NCI-H226 (cell line): ENCODE measurements at regions not wholly inside any gene's neighbourhood (a gene's known extent, or its start where the extent isn't known, plus 50 kb on each side); places are given as distances from the start of the nearest gene placed in this dataset.
"Not testable (repeated sequence)": the region's sequence is repeated elsewhere in the genome, so short reads cannot be mapped to it uniquely, and the experiment has no call there.

Source experiments
- DNase-seq: peaks from one replicate; pipeline ENCODE4 v3.0.0-alpha.2; 2015

DNA sequence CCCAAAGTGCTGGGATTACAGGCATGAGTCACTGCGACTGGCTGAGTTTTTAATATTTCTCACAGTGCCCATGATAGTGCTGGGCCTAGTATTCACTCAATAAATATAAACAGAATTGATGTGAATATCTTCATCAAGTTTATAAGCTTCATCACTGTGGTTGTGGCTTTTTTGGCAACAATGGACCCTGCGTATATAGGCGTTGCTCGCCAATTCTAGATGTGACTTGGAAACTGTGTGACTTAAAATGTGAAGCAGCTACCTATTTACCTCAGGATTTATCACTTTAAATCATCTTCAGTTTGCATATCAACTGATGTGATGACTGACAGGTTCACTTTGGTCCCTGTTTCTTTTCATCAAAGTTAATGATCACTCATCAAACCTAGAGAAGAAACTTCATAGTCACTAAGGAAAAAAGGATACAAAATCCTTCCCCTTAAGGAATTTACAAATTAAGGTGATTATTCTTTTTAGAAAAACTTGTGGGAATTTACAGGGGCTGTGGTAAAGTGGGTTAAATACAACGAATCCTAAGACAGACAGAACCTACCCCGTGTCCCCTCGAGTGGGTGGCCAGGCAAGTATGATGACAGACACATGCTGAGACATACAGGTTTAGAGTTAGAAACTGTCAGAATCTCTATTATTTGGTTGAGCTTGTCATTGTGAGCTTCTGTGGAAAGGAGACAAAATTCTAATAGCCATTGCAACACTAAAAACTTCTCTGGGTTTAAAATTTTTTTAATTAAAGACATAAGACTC, 101.3 kb downstream of the AKAP11 start:
- DNase-seq = no peak

DNA sequence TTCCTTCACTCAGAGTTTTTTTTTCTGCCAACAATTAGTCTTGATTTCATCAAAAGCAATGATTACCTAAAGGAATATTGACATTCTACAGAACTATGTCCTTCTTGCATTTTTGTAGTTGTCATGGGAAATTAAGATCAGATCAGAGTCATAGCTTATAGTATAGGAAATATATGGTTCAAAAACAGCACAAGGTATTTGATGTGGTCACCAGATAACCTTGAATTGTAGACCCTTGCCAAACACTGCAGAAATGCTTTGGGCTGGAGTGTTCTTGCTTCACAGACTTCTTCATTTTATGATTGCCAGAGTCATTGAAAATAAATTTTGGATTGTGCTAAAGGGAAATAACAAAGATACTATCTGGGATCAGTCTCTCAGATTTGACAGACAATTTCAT, 103.7 kb downstream of the AKAP11 start:
- DNase-seq = no peak

DNA sequence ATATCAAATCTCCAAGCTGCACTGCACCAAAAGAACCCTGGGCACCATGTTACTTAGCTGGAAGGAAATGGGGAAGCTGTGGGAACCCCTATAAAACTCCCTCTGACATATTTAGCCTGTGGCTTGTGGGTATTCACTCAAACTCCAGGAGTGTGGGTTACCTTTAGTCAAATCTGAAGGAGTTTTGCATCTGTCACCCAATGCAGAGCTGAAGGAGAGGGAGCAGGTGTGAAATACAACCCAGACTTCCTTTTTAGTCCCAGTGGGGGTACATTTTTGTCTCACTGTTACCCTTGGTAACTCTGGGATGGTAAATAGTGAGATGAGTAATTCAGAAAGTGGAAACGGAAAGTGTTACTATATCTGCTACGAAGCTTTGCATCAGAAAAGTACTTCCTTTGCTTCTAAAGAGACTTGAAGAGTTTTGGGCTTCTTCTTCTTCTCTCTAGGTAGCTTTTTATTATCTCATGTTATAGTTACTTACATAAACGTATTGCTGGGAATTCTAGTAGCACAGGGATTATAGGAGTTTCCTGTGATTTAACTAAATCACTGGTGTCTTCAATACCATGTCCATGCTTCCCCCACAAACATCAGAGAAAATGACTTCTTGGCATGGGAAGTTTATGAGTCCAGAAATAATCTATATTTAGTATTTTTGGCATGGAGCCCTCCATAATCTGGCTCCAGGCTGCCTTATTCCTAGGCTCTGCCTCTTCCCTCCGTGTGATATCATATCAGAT, 105.9 kb downstream of the AKAP11 start:
- peak; percentile 29 for DNase-seq

DNA sequence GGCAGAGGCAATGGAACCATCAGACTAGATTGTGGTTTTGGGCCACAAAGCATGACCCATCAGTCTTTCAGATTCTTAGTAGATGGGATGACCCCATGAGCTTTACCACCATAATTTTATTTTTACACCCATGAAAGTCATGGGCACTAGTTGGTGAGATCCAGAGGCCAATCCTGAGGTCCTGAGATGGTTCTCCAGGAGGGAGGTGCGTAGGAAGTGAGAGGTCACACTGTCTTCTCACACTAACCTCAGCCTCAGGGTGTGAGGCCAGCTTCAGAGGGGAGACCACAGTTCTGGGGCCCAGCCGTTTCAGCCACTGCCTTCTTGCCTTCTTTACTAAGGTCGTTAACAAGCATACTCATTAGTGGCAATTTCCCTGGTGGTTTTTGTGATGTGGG, 106.4 kb downstream of the AKAP11 start:
- DNase-seq = no peak

DNA sequence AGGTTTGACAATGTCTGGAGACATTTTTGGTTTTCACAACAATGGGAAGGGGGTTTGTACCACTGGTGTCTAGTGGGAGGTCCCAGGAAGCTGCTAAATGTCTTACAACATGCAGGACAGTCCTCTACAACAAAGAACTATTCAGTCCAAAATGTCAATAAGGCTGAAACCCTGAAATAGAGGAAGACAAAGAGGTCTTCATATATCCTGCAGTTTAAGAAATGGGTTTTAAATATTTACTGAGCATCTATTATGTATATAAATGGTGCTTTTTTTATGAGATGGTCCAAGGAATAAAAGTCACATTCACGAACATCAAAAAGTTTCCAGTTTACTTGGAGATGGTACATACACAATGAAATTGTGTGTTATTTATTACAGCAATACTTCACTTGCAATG, 107.3 kb downstream of the AKAP11 start:
- DNase-seq = no peak

DNA sequence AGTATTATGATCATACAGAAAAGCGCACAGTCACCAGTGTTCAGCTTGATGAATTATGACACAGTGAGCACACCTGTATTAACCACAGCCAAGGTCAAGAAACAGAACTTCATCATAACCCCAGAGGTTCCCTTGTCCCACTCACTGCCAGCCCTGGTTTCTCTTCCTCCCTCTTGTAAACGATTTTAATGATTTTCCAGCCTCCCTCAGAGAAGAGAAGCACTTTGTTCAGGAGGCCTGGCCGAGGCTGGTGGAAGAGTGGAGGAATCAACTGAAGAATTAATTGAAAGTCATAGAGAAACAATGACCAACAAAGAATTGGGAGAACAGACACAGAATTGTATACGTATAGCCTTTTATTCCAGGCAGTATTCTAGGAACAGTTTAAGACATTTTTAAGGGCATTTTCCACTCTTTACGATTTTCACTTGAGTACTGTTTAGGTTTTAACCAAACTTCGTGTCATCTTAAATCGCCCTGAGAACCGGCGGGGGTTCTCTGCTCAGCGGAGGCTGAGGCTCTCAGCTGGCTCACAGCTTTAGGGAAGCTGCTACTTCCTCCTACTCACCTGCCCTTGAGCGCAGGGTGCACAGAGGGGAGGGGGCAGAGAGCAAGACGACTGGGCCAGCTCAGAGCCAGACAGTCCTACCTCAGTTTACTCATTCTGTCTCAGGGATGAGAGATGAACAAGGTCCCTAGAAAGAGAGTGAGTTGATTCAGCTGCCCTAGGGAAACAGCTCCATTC, 108.6 kb downstream of the AKAP11 start:
- no peak for DNase-seq

DNA sequence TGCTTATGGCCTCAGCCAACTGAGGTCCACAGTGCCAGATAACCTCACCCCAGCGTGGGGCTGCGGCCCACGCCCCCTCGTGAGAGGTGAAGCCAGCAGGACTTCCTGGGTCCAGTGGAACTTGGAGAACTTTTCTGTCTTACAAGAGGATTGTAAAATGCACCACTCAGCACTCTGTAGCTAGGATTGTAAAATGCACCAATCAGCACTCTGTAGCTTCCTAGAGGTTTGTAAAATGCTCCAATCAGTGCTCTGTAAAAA, 109.1 kb downstream of the AKAP11 start:
- DNase-seq = no peak

DNA sequence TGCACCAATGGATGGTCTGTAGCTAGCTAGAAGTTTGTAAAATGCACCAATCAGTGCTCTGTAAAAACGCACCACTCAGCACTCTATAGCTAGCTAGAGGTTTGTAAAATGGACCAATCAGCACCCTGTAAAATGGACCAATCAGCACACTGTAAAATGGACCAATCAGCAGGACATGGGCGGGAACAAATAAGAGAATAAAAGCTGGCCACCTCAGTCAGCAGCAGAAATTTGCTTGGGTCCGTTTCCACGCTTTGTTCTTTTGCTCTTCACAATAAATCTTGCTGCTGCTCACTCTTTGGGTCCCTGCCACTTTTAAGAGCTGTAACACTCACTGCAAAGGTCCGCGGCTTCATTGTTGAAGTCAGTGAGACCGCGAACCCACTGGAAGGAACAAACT, 109.5 kb downstream of the AKAP11 start:
- not testable (repeated sequence) for DNase-seq

DNA sequence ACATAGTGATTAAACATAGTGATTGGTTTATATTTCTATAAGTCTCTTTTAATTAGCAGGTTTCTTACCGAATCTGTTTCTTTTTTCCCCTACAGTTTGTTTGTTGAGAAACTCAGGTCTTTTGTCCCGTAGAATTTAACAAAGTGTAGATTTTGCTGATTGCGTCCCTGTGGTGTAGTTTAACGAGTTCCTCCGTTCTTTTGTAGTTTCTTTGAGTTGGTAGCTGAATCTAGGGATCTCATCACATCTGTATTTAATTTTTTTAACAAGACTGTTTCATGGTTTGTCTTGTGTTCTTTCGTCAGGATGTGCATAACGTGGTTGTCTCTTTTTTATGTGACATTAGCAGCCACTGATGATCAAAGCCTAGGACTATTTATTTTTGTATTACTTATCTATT, 111.1 kb downstream of the AKAP11 start:
- no peak for DNase-seq

DNA sequence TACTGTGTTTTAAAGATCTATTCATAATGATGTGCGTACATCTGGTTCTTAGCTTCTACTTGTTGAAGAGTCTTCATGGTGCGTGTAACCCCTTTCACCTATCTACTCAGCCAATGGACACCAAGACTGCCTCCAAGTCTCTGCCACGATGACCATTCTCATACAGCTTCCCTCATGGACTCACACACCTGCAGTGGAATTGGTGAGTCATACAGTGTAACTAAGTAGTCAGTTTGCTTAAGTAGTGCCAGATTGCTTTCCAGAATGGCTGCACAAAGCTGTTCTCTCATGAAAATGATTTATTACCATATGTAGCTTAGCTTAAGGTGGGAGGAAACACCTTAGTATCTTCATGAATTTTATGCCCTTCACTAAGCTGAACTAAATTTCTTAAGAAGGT, 112.3 kb downstream of the AKAP11 start:
- DNase-seq = no peak

DNA sequence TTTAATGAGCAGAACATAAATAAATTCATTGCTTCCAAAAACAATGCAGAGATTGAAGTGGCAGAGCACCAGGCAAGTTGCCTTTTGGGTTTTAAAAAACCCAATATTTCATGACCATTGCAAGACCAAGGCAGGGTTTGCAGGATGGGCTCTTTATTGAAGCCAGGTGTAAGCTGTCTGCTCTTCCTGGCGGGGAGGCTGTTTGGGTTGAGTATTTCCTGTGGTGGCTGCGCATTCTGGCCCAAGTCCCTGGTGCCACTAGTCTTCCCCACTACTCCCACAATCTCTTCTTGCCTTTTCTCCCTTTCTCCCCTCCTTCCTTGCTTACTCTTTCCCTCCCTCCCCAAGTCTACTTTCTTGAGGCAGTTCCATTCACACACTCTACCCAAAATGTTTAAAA, 116.4 kb downstream of the AKAP11 start:
- DNase-seq = no peak

DNA sequence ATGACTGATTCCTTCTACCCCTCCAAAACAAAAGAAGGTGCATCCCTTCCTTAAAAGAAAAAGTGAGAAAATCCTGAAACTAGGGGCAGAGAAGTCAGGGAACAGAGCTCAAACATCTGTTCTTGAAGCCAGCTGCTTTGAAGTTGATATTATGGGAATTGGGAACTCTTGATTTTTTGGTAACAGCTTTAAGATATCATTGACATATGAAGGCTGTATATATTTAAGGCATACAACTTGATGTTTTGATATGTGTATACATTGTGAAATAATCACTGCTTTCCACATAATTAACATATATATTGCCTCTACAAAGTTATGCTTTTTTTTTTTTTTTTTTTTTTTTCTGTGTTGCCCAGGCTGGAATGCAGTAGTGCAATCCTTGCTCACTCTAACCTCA, 117.1 kb downstream of the AKAP11 start:
- DNase-seq = no peak

DNA sequence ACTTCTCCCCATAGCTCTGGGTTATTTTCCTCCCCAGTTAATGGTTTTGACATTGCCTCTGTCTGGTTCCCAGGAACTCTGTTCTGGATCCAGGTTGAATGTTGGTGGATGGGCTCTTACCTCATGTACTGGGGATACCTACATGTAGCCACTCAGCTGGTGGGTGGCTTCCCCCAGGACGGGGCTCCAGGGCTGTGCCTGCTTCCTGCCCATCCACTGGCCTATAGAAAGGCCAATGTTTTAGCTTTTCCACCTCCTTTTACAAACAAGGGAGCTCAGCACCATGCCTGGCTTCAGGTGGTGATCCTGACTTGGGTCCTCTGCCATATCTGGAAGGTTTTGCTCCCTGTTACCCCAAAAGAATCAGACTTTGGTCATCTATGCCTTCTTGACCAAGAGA, 120.2 kb downstream of the AKAP11 start:
- no peak for DNase-seq

DNA sequence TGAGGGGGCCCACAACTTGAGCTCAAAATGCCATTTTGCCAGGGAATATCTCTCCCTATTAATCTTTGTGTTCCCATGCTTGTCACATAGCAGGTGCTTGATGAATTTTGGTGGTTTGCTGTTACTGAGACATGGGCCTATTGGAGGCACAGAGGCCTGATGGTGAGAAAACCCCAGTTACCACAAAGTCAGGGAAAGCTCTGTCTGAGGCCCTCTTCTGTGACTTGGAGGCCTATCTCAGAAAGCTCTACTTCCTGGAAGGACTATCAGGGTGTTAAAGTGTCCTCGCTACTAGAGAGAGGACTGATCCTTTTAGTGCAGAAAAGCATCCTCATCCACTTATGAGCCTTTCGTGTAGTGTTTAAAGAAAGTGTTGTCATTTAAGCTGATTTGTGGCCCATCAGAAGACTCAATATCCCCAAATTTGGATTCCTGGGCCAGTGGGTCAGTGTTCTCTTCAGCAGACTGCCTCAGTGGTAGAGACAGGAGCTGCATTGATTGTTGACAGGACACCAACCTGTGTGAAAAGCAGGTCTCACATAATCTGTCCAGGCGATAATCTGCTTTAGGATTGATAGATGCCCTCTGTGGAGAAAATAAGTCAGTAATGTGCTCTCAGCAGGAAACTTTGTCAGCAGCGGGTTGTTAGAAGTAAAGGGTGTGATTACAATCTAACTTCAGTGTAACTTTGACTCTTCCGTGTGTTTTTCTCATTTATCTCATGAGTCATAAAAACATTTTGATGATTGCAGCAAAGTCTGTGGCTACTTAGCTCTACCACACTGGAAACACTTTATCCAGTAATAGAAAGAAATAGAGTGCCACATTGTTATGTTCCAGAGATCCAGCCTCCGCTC, 121.0 kb downstream of the AKAP11 start:
- no peak for DNase-seq

DNA sequence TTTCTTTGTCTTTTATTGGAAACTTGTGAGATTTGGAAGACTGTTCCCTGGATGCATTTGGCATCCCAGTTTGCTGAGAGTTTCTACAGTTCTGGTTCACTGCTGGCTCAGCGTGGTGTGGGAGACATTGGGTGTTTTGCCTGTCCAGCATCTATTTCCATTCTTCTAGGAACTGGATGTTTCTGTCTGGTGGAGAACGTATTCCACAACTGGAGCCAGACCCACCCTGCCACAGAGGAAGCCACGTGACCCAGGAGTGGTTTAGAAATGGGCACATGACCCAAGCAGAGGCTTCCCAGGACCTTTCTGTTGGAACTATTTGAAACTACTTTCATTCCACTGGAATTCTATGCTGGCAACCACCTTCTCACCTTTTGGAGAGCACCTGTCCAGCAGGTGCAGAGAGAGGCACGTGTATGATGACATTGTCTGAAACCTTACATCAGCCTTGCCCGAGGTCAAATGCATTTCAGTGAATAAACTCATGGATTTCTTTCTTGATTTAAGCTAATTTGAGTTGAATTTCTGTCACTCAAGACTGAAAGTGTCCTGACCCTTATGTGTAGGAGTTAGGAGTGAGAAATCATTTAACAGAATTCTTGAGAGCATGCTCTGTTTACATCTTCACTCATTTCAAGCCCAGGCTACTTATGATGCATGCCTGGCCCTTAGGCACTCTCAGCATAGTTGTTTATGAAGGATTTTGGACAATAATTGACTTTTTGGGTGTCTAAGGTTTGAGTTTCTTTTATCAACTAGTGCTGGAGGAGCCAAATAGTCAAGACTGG, 121.8 kb downstream of the AKAP11 start:
- no peak for DNase-seq

DNA sequence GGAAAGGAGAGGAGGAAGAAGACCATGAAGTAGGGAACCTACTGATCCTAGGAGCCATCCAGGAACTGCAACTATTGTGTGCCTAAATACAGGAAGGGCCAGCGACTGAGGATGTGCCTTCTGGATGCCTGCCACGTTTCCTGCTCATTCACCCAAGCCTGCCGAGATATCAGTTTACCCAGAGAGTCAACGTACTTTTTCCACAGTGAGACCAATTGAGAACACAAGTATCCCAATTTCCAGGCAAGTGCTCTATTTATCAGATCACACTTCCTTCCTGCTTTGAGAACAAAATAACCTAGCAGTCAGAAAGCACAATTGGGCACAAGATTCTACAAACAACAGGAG, 122.4 kb downstream of the AKAP11 start:
- no peak for DNase-seq

DNA sequence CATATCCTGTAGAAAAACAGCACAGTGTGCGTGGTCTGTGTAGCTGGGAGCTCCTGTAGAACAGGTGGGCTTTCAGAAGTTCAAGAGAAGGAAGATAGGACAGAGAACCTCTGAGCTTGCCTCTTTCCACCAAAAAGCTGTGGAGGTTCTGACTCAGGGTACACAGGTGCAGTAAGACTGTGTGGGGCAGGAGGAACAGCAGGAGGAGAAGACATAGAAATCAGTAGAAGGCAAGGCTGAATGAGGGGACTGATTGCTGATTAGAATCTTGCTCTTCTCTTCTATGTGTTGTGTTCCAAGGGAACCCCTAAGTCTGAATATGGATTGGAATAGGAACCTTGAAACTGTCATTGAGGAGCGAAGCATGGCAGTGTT, 122.7 kb downstream of the AKAP11 start:
- no peak for DNase-seq

DNA sequence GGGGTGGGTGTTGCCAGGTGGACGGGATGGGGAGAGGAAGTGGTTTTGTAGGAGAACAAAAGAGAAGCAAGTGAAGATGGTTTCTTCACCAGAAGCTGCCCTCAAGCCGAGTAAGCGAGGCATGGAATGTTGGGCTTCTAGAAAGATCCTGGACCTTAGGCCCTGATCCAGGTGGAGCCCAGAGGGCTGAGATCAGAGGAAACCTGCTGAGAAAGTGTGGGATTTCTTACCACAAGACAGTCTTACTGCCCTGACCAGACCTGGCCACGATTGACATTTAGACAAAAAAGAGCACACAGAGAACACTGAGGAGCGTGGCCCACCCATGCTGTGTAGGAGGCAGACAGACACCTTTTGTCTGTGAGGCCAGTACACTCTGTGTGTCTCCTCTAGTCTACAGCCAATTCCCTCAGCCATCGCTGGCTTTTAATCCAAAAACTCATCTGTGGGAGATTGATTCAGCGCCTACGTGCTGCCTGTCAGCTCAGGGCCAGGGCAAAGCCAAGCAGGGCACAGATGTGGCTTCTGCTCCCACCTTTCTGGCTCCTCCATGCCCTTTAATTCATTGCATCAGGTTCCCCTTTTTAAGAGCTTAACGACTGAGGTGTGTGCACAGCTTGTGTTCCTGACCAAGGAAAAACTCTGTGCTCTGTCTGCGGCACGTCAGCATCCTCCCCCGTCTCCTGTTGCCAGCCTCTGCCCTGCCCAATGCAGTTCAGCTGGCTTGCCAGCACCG, 123.3 kb downstream of the AKAP11 start:
- DNase-seq = no peak

DNA sequence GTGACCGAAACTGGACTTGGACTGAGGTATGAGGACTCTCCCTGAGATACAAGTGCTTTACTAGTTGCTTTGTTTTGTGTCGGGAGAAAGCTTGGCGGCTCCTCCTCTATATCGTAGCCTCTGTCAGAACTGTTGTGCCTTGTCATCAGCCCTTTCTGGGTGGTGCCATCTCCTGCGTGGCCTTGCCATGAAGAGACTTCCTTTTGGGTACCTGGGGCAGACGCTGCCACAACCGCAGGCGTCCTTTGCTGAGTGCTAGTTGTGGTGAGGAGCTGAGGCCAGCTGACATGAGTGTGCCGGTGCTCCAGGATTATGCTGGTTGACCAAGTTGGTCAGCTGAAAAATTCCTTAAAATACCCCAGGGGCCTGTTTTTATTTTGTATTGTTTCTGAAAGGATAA, 124.5 kb downstream of the AKAP11 start:
- no peak for DNase-seq

DNA sequence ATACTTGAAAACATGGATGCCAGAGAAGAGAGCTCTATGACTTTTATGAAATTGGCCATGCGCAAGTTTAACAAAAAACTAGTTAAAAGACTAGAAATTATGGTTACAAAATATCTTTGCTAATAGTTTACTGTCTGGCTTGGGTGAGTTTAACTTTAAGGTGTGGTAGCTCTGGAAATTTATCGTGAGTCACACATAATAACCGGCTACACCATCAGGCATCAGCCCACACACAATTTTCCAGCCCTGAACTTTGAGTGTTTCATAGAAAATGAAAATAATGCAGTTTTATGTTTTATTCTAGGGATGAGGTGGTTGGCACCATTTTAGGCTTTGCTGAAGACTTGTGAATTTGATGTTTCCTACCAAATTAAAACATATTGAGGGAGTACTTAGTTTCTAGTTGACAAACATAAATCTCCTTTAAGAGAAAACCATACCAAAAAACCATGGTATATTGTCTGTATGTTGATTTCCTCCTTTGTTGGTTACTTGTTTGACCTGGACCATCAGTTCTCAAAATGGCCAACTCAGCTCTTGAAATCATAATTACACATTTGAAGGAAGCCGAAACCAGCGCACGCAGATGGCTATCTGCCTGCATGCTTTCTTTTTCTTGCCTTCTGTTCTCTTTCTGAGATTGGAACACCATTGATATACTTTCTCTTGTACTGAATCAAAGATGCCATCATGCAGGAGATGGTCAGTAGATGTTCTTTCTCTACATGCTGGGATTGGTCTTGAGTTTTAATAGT, 125.1 kb downstream of the AKAP11 start:
- DNase-seq = no peak

DNA sequence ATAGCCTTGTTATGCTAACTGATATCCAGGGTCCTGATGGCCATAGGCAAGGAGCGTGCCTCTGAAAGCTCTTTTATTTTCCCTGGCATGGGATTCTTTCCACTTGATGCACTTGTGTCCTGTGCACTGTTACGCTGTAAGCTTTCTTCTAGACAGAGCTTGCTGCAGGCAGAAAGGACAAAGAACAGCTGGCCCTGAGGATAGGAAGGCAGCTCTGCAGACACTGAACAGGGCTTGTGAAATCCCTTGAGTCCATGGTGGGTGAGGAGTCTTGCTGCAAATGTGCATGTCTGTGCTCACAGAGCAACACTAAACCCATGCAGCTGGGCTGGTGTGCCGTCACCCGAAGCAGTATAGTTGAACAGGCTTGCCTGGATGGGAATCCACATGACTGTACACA, 126.6 kb downstream of the AKAP11 start:
- DNase-seq = no peak
